ENCODE measurements at regions not wholly inside any gene's neighbourhood (a gene's known extent, or its start where the extent isn't known, plus 50 kb on each side); places are given as distances from the start of the nearest gene placed in this dataset.

DNA sequence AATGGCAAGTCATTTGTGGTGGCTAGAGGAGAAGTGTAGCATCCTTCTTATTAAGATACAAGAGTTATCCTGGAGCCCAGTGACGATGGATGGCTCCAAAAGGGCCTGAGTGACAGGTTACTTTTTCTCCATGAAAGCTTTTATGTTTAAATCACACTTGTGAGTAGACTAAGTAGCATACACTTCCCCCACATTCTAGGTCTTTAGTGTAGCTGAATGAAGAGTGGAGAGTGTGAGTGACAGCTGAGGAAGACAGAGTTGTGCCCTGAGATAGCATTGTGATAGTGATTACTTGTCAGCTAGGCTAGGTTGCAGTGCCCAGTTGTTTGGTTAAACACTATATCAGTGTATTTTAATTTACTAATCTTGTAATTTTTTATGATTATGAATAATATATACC lies 337.8 kb downstream of the TENT4A start:
- H3K79me2 ChIP-seq (ENCODE audit: control insufficient read depth, low read length) = no peaks in the 10 kb centered on the region

DNA sequence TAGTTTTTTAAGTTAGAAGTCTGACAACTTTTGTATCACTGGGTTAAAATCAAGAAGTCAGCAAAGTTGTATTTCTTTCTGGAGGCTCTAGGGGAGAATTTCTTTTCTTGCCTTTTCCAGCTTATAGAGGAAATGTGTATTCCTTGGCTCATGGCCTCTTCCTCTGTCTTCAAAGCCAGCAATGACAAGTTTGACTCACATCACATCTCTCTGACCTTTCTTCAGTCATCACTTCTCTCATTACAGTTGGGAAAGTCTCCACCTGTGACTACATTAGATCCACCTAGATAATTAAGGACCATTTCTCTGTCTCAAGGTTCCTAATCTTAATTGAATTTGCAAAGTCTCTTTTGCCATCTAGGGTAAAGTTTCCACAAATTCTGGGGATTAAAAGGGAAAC lies 339.9 kb downstream of the TENT4A start:
- Histone ChIP-seq H3K9me3 (ENCODE audit: control insufficient read depth, insufficient read depth, low read length) (no peaks in the 10 kb centered on the region), H3K27ac (ENCODE audit: low read depth, low read length) (no peak overlapping the region), H3K27me3 (ENCODE audit: control insufficient read depth, low read length) (no peaks in the 10 kb centered on the region), H4K20me1 (ENCODE audit: control insufficient read depth, insufficient read depth, low read depth, low read length) (no peaks in the 10 kb centered on the region), H3K4me2 (ENCODE audit: low read length) (no peak overlapping the region), H3K79me2 (ENCODE audit: control insufficient read depth, low read length) (no peaks in the 10 kb centered on the region), H3F3A (ENCODE audit: control insufficient read depth, insufficient read depth) (no peaks in the 10 kb centered on the region), H3K9me2 (replicated peaks; ENCODE audit: control insufficient read depth, low read length) (no peaks in the 10 kb centered on the region), H3K4me3 (ENCODE audit: low read length) (no peak overlapping the region), H3K36me3 (ENCODE audit: control insufficient read depth, low read length) (no peaks in the 10 kb centered on the region), H3K4me1 (ENCODE audit: control insufficient read depth, low read length) (no peaks in the 10 kb centered on the region)
- TF ChIP-seq, protein P1, sequence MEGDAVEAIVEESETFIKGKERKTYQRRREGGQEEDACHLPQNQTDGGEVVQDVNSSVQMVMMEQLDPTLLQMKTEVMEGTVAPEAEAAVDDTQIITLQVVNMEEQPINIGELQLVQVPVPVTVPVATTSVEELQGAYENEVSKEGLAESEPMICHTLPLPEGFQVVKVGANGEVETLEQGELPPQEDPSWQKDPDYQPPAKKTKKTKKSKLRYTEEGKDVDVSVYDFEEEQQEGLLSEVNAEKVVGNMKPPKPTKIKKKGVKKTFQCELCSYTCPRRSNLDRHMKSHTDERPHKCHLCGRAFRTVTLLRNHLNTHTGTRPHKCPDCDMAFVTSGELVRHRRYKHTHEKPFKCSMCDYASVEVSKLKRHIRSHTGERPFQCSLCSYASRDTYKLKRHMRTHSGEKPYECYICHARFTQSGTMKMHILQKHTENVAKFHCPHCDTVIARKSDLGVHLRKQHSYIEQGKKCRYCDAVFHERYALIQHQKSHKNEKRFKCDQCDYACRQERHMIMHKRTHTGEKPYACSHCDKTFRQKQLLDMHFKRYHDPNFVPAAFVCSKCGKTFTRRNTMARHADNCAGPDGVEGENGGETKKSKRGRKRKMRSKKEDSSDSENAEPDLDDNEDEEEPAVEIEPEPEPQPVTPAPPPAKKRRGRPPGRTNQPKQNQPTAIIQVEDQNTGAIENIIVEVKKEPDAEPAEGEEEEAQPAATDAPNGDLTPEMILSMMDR (IDR thresholded peaks at IDR 0.05; ENCODE audit: low read depth, low read length, poor library complexity, severe bottlenecking) = no peak
- no peak for TF ChIP-seq EZH2phosphoT487 (IDR thresholded peaks at IDR 0.05; ENCODE audit: borderline replicate concordance, low read length)

More for the DNA sequence above, 337.8 kb downstream of the TENT4A start:
- Histone ChIP-seq H3K27me3 (ENCODE audit: control insufficient read depth, low read length) (no peaks in the 10 kb centered on the region), H3K4me1 (ENCODE audit: control insufficient read depth, low read length) (no peaks in the 10 kb centered on the region), H3F3A (ENCODE audit: control insufficient read depth, insufficient read depth) (no peaks in the 10 kb centered on the region), H4K20me1 (ENCODE audit: control insufficient read depth, insufficient read depth, low read depth, low read length) (no peaks in the 10 kb centered on the region), H3K36me3 (ENCODE audit: control insufficient read depth, low read length) (no peaks in the 10 kb centered on the region), H3K4me2 (ENCODE audit: low read length) (no peak overlapping the region), H3K9me3 (ENCODE audit: control insufficient read depth, insufficient read depth, low read length) (no peaks in the 10 kb centered on the region), H3K27ac (ENCODE audit: low read depth, low read length) (no peak overlapping the region), H3K9me2 (replicated peaks; ENCODE audit: control insufficient read depth, low read length) (no peaks in the 10 kb centered on the region), H3K4me3 (ENCODE audit: low read length) (no peak overlapping the region)
- TF ChIP-seq EZH2phosphoT487 (IDR thresholded peaks at IDR 0.05; ENCODE audit: borderline replicate concordance, low read length) = no peak
- TF ChIP-seq, protein P1 (IDR thresholded peaks at IDR 0.05; ENCODE audit: low read depth, low read length, poor library complexity, severe bottlenecking) = no peak

DNA sequence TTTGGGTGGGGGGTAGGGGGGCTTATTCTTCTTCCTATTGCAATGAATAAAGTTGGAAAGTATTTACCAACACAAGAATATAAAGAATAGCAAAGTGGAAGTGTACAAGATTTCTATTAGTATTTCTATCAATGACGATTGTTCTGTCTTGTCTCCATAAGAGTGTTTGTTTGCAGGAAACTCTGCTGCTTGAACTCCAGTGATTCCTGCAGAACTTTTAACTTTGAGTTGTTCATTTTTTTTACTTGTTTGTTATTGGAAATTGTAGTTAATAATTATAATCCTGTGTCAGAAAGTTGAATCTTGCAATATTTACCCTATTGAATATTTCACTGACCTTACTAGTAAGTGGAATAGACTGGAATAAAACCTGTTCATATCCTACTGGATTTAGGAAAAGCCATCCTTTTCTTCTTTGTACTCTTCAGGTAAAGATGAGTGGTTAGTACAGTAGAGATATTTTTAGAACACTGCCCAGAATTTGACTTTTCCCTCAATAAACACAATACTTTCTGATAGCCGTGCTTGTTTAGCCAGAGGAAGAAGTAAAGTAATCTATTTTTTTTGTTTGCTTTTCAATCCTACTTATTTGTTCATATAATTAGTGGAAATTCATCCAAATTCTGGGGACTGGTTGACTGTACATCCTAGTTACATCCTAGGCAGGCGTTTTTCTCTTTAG lies 340.4 kb downstream of the TENT4A start:
- H3K36me3 ChIP-seq (ENCODE audit: control insufficient read depth, low read length) = no peaks in the 10 kb centered on the region
- H3K27ac ChIP-seq (ENCODE audit: low read depth, low read length) = no peak overlapping the region
- H4K20me1 ChIP-seq (ENCODE audit: control insufficient read depth, insufficient read depth, low read depth, low read length) = no peaks in the 10 kb centered on the region
- H3K9me3 ChIP-seq (ENCODE audit: control insufficient read depth, insufficient read depth, low read length) = no peaks in the 10 kb centered on the region
- no peaks in the 10 kb centered on the region for H3K27me3 ChIP-seq (ENCODE audit: control insufficient read depth, low read length)
- no peak overlapping the region for H3K4me3 ChIP-seq (ENCODE audit: low read length)
- no peaks in the 10 kb centered on the region for H3K79me2 ChIP-seq (ENCODE audit: control insufficient read depth, low read length)
- H3K9me2 ChIP-seq (replicated peaks; ENCODE audit: control insufficient read depth, low read length) = no peaks in the 10 kb centered on the region
- TF ChIP-seq, protein P1 (IDR thresholded peaks at IDR 0.05; ENCODE audit: low read depth, low read length, poor library complexity, severe bottlenecking) = no peak
- no peak for TF ChIP-seq EZH2phosphoT487 (IDR thresholded peaks at IDR 0.05; ENCODE audit: borderline replicate concordance, low read length)
- H3F3A ChIP-seq (ENCODE audit: control insufficient read depth, insufficient read depth) = no peaks in the 10 kb centered on the region
- no peak overlapping the region for H3K4me2 ChIP-seq (ENCODE audit: low read length)
- H3K4me1 ChIP-seq (ENCODE audit: control insufficient read depth, low read length) = no peaks in the 10 kb centered on the region
